ENCODE measurements at regions not wholly inside any gene's neighbourhood (a gene's known extent, or its start where the extent isn't known, plus 50 kb on each side); places are given as distances from the start of the nearest gene placed in this dataset.

GRCh38 chr6:94813806-94814205 lies 763.5 kb upstream of the MANEA start:
- H3K27me3 ChIP-seq (ENCODE audit: control insufficient read depth, extremely low read depth, insufficient read depth, low read length) = no peaks in the 10 kb centered on the region
- H3K4me1 ChIP-seq (ENCODE audit: control insufficient read depth, extremely low read depth, insufficient read depth, low read length) = no peaks in the 10 kb centered on the region
- no peak for FAIRE-seq
- no peak overlapping the region for H3K27ac ChIP-seq (ENCODE audit: control insufficient read depth, insufficient read depth, low read length)
- H3K79me2 ChIP-seq (ENCODE audit: control insufficient read depth, insufficient read depth, low read length) = no peaks in the 10 kb centered on the region
- H3K9me1 ChIP-seq (ENCODE audit: control insufficient read depth, extremely low read depth, insufficient read depth, low read length) = no peaks in the 10 kb centered on the region
- no peak for DNase-seq (ENCODE audit: low read depth, low spot score)
- no peak overlapping the region for H2AFZ ChIP-seq (ENCODE audit: control insufficient read depth, low read length)
- H3K9ac ChIP-seq (ENCODE audit: control insufficient read depth, extremely low read depth, insufficient read depth, low read length) = no peak overlapping the region
- no peak for TF ChIP-seq EZH2 (IDR thresholded peaks at IDR 0.05; ENCODE audit: low read length)
- no peak for TF ChIP-seq CTCF (optimal IDR thresholded peaks at IDR 0.05 in 1 of 3, IDR thresholded peaks at IDR 0.05 in 1 of 3, conservative IDR thresholded peaks at IDR 0.05 in 1 of 3; ENCODE audit: extremely low read depth in 1 of 3, insufficient read depth in 2 of 3, low read length in 3 of 3)
- no peaks in the 10 kb centered on the region for H3K9me3 ChIP-seq (ENCODE audit: control insufficient read depth, low read depth, low read length)
- dilution Hi-C loops (cut with MboI; ENCODE audit: extremely low pct_ligation_motif_present, low sequenced_read_pairs) = no loop called here
- no peak overlapping the region for H3K4me3 ChIP-seq (ENCODE audit: control insufficient read depth in 2 of 3, extremely low read depth in 1 of 3, insufficient read depth in 2 of 3, low read depth in 1 of 3, low read length in 3 of 3)
- H4K20me1 ChIP-seq (ENCODE audit: control insufficient read depth, extremely low read depth, insufficient read depth, low read length) = no peaks in the 10 kb centered on the region
- no peaks in the 10 kb centered on the region for H3K36me3 ChIP-seq (ENCODE audit: control insufficient read depth in 2 of 2, extremely low read depth in 1 of 2, insufficient read depth in 2 of 2, low read length in 2 of 2)
- H3K4me2 ChIP-seq (ENCODE audit: control insufficient read depth, extremely low read depth, insufficient read depth, low read depth, low read length) = no peak overlapping the region

GRCh38 chr6:94801344-94801743 lies 776.0 kb upstream of the MANEA start:
- FAIRE-seq (no peak), DNase-seq (ENCODE audit: low read depth, low spot score) (no peak)
- Histone ChIP-seq H3K4me2 (ENCODE audit: control insufficient read depth, extremely low read depth, insufficient read depth, low read depth, low read length) (no peak overlapping the region), H3K9me3 (ENCODE audit: control insufficient read depth, low read depth, low read length) (no peaks in the 10 kb centered on the region), H3K36me3 (ENCODE audit: control insufficient read depth in 2 of 2, extremely low read depth in 1 of 2, insufficient read depth in 2 of 2, low read length in 2 of 2) (no peaks in the 10 kb centered on the region), H3K4me1 (ENCODE audit: control insufficient read depth, extremely low read depth, insufficient read depth, low read length) (no peaks in the 10 kb centered on the region), H3K79me2 (ENCODE audit: control insufficient read depth, insufficient read depth, low read length) (no peaks in the 10 kb centered on the region), H3K27ac (ENCODE audit: control insufficient read depth, insufficient read depth, low read length) (no peak overlapping the region), H3K9me1 (ENCODE audit: control insufficient read depth, extremely low read depth, insufficient read depth, low read length) (no peaks in the 10 kb centered on the region), H2AFZ (ENCODE audit: control insufficient read depth, low read length) (no peak overlapping the region), H3K9ac (ENCODE audit: control insufficient read depth, extremely low read depth, insufficient read depth, low read length) (no peak overlapping the region), H3K27me3 (ENCODE audit: control insufficient read depth, extremely low read depth, insufficient read depth, low read length) (no peaks in the 10 kb centered on the region), H4K20me1 (ENCODE audit: control insufficient read depth, extremely low read depth, insufficient read depth, low read length) (no peaks in the 10 kb centered on the region), H3K4me3 (ENCODE audit: control insufficient read depth in 2 of 3, extremely low read depth in 1 of 3, insufficient read depth in 2 of 3, low read depth in 1 of 3, low read length in 3 of 3) (no peak overlapping the region)
- dilution Hi-C loops (cut with MboI; ENCODE audit: extremely low pct_ligation_motif_present, low sequenced_read_pairs) = no loop called here
- TF ChIP-seq EZH2 (IDR thresholded peaks at IDR 0.05; ENCODE audit: low read length) (no peak), CTCF (optimal IDR thresholded peaks at IDR 0.05 in 1 of 3, IDR thresholded peaks at IDR 0.05 in 1 of 3, conservative IDR thresholded peaks at IDR 0.05 in 1 of 3; ENCODE audit: extremely low read depth in 1 of 3, insufficient read depth in 2 of 3, low read length in 3 of 3) (no peak)
